ENCODE measurements at regions not wholly inside any gene's neighbourhood (a gene's known extent, or its start where the extent isn't known, plus 50 kb on each side); places are given as distances from the start of the nearest gene placed in this dataset.

GRCh38 chr4:178385481-178385880 lies 943.2 kb upstream of the AGA start:
- no peak overlapping the region for H3K4me3 ChIP-seq
- no peaks in the 10 kb centered on the region for H3K9me3 ChIP-seq
- DNase-seq (ENCODE audit: low spot score in 2 of 2): no peak
- no peaks in the 10 kb centered on the region for H3K27me3 ChIP-seq
- H3K36me3 ChIP-seq: no peaks in the 10 kb centered on the region
- no peaks in the 10 kb centered on the region for H3K4me1 ChIP-seq
- WGBS: 79% methylated on average over 2 of the region's 2 CpGs
- H3K27ac ChIP-seq: no peak overlapping the region
- TF ChIP-seq EP300 (IDR thresholded peaks at IDR 0.05): no peak
- no peak for TF ChIP-seq POLR2AphosphoS5 (IDR thresholded peaks at IDR 0.05)
- TF ChIP-seq CTCF (IDR thresholded peaks at IDR 0.05): no peak
- TF ChIP-seq POLR2A (IDR thresholded peaks at IDR 0.05): no peak

- WGBS: 63% methylated on average over 2 of the region's 2 CpGs
- no peak overlapping the region for H3K4me3 ChIP-seq
- TF ChIP-seq CTCF (IDR thresholded peaks at IDR 0.05) (no peak), EP300 (IDR thresholded peaks at IDR 0.05) (no peak), POLR2AphosphoS5 (IDR thresholded peaks at IDR 0.05) (no peak), POLR2A (IDR thresholded peaks at IDR 0.05) (no peak)
- H3K27ac ChIP-seq: no peak overlapping the region
- H3K9me3 ChIP-seq: no peaks in the 10 kb centered on the region
- DNase-seq (ENCODE audit: low spot score in 2 of 2): no peak
- no peaks in the 10 kb centered on the region for H3K4me1 ChIP-seq
- no peaks in the 10 kb centered on the region for H3K36me3 ChIP-seq
- H3K27me3 ChIP-seq: no peaks in the 10 kb centered on the region
Observed at GRCh38 chr4:178387756-178388155, 945.5 kb upstream of the AGA start.

- 33% methylated on average over 1 of the region's 1 CpG for WGBS
- DNase-seq (ENCODE audit: low spot score in 2 of 2): no peak
- Histone ChIP-seq H3K4me1 (no peaks in the 10 kb centered on the region), H3K9me3 (peaks cover 4% of the 10 kb centered on the region), H3K27ac (no peak overlapping the region), H3K36me3 (no peaks in the 10 kb centered on the region), H3K27me3 (no peaks in the 10 kb centered on the region), H3K4me3 (no peak overlapping the region)
- TF ChIP-seq POLR2AphosphoS5 (IDR thresholded peaks at IDR 0.05) (no peak), EP300 (IDR thresholded peaks at IDR 0.05) (no peak), POLR2A (IDR thresholded peaks at IDR 0.05) (no peak), CTCF (IDR thresholded peaks at IDR 0.05) (no peak)
Observed at GRCh38 chr4:178395798-178396197, 953.6 kb upstream of the AGA start.

GRCh38 chr4:178412455-178412854 lies 970.2 kb upstream of the AGA start:
- Histone ChIP-seq H3K4me3 (no peak overlapping the region), H3K9me3 (peaks cover 3% of the 10 kb centered on the region), H3K4me1 (no peaks in the 10 kb centered on the region), H3K27me3 (no peaks in the 10 kb centered on the region), H3K27ac (no peak overlapping the region), H3K36me3 (no peaks in the 10 kb centered on the region)
- DNase-seq (ENCODE audit: low spot score in 2 of 2): no peak
- TF ChIP-seq CTCF (IDR thresholded peaks at IDR 0.05) (no peak), EP300 (IDR thresholded peaks at IDR 0.05) (no peak), POLR2AphosphoS5 (IDR thresholded peaks at IDR 0.05) (no peak), POLR2A (IDR thresholded peaks at IDR 0.05) (no peak)
- WGBS: 84% methylated on average over 1 of the region's 1 CpG

- no peaks in the 10 kb centered on the region for H3K4me1 ChIP-seq
- no peak for TF ChIP-seq EP300 (IDR thresholded peaks at IDR 0.05)
- TF ChIP-seq POLR2AphosphoS5 (IDR thresholded peaks at IDR 0.05): no peak
- no peak for TF ChIP-seq POLR2A (IDR thresholded peaks at IDR 0.05)
- TF ChIP-seq CTCF (IDR thresholded peaks at IDR 0.05): no peak
- WGBS: 56% methylated on average over 4 of the region's 4 CpGs
- no peaks in the 10 kb centered on the region for H3K36me3 ChIP-seq
- no peak for DNase-seq (ENCODE audit: low spot score in 2 of 2)
- no peaks in the 10 kb centered on the region for H3K27me3 ChIP-seq
- H3K27ac ChIP-seq: no peak overlapping the region
- no peak overlapping the region for H3K4me3 ChIP-seq
- peaks cover 3% of the 10 kb centered on the region for H3K9me3 ChIP-seq
Observed at GRCh38 chr4:178414042-178414441, 971.8 kb upstream of the AGA start.
